ENCODE measurements at regions not wholly inside any gene's neighbourhood (a gene's known extent, or its start where the extent isn't known, plus 50 kb on each side); places are given as distances from the start of the nearest gene placed in this dataset.
"Not testable (repeated sequence)": the region's sequence is repeated elsewhere in the genome, so short reads cannot be mapped to it uniquely, and the experiment has no call there.

DNA sequence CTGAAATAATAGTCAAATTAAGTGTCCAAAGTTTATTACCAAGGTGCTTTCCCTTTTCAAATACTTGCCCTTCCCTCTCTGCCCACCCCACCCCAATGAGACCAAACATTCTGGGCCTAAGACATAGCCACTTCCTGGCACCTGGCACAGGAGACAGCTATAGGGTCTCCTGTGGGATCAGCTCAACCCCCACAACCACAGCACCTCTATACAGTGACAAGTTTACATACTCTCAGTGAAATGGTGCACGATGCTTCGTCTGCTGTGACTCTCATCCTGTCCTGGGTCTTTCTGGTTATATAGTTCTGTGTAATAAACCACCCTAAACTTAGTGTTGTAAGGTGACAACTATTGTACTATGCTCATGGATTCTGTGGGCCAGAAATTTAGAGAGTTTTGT is 466.2 kb downstream of the FBXO15 start:
- intact Hi-C loops (cut with micrococcal nuclease): no loop called here
- ATAC-seq (ENCODE audit: low read depth) (no peak), DNase-seq (no peak)
- Mint-ChIP-seq H3K36me3 (ENCODE audit: low read depth) (no peaks in the 10 kb centered on the region), H3K27me3 (no peaks in the 10 kb centered on the region), H3K27ac (no peak overlapping the region), H3K4me1 (no peaks in the 10 kb centered on the region), H3K4me3 (no peak overlapping the region), H3K9me3 (no peaks in the 10 kb centered on the region)
- POLR2A ChIA-PET: no interaction called here
- TF ChIP-seq, protein P1, sequence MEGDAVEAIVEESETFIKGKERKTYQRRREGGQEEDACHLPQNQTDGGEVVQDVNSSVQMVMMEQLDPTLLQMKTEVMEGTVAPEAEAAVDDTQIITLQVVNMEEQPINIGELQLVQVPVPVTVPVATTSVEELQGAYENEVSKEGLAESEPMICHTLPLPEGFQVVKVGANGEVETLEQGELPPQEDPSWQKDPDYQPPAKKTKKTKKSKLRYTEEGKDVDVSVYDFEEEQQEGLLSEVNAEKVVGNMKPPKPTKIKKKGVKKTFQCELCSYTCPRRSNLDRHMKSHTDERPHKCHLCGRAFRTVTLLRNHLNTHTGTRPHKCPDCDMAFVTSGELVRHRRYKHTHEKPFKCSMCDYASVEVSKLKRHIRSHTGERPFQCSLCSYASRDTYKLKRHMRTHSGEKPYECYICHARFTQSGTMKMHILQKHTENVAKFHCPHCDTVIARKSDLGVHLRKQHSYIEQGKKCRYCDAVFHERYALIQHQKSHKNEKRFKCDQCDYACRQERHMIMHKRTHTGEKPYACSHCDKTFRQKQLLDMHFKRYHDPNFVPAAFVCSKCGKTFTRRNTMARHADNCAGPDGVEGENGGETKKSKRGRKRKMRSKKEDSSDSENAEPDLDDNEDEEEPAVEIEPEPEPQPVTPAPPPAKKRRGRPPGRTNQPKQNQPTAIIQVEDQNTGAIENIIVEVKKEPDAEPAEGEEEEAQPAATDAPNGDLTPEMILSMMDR (IDR thresholded peaks at IDR 0.05): no peak
- CTCF ChIA-PET: no interaction called here

GRCh38 chr18:73679941-73680712 is 467.5 kb downstream of the FBXO15 start:
- no peaks in the 10 kb centered on the region for H3K36me3 Mint-ChIP-seq (ENCODE audit: low read depth)
- ChIA-PET POLR2A (no interaction called here), CTCF (no interaction called here)
- TF ChIP-seq, protein P1 (IDR thresholded peaks at IDR 0.05): no peak
- intact Hi-C loops (cut with micrococcal nuclease): no loop called here
- DNase-seq (no peak), ATAC-seq (ENCODE audit: low read depth) (no peak)
- no peaks in the 10 kb centered on the region for H3K4me1 Mint-ChIP-seq
- H3K27ac Mint-ChIP-seq: no peak overlapping the region
- no peaks in the 10 kb centered on the region for H3K27me3 Mint-ChIP-seq
- H3K4me3 Mint-ChIP-seq: no peak overlapping the region
- H3K9me3 Mint-ChIP-seq: no peaks in the 10 kb centered on the region

- no peak for DNase-seq
- CTCF ChIA-PET: no interaction called here
- no peak for ATAC-seq (ENCODE audit: low read depth)
- Mint-ChIP-seq H3K9me3 (no peaks in the 10 kb centered on the region), H3K4me1 (no peaks in the 10 kb centered on the region), H3K4me3 (no peak overlapping the region), H3K36me3 (ENCODE audit: low read depth) (no peaks in the 10 kb centered on the region), H3K27me3 (no peaks in the 10 kb centered on the region), H3K27ac (no peak overlapping the region)
- POLR2A ChIA-PET: no interaction called here
- intact Hi-C loops (cut with micrococcal nuclease): no loop called here
- TF ChIP-seq, protein P1 (IDR thresholded peaks at IDR 0.05): no peak
These were observed 470.2 kb downstream of the FBXO15 start for GRCh38 chr18:73677450-73677849.

DNA sequence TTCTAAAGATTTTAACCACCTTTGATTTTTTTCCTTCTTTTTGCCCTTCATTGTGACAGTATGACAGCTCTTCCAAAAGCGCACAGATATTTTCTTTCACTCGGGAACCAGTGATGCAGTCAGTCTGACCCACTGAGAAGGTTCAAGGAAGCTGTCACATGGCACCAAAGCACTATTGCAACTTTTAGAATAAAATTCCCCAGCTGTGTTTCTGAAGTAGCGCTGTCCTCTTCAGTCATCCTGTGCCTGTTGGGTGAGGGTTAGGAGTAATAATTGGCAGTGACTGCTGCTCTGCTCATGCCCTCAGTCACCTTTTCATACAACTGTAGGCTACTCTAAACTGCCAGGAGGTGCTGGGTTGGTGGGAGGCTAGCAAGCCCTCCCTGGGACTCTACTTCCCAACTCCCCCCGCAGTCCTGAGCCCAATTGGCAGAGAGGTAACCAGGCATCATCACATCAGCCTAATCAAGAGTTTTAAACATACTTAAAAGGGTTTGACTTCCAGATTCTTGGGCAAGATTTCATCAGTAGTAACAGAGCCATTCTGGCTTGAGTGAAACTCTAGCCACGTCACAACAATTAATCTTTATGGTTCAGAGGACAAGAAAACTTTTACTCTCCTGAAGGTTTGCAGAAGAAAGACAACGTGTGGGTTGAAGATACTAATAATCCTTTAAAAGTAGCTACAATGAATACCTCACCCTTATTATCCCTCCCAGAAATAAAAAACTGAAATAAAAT is 473.3 kb downstream of the FBXO15 start:
- Mint-ChIP-seq H3K4me1 (no peaks in the 10 kb centered on the region), H3K27me3 (no peaks in the 10 kb centered on the region), H3K36me3 (ENCODE audit: low read depth) (no peaks in the 10 kb centered on the region), H3K4me3 (no peak overlapping the region), H3K9me3 (no peaks in the 10 kb centered on the region), H3K27ac (no peak overlapping the region)
- TF ChIP-seq, protein P1 (IDR thresholded peaks at IDR 0.05): no peak
- intact Hi-C loops (cut with micrococcal nuclease): no loop called here
- ATAC-seq (ENCODE audit: low read depth) (no peak), DNase-seq (no peak)
- CTCF ChIA-PET: no interaction called here
- POLR2A ChIA-PET: no interaction called here

- intact Hi-C loops (cut with micrococcal nuclease); H3K4me3 Mint-ChIP-seq; H3K27ac Mint-ChIP-seq; POLR2A ChIA-PET; H3K4me1 Mint-ChIP-seq; ATAC-seq (ENCODE audit: low read depth); H3K36me3 Mint-ChIP-seq (ENCODE audit: low read depth); H3K27me3 Mint-ChIP-seq; CTCF ChIA-PET; DNase-seq; H3K9me3 Mint-ChIP-seq: not testable (repeated sequence)
These were observed 476.2 kb downstream of the FBXO15 start for GRCh38 chr18:73671480-73671879.
